GM12878 (cell line): ENCODE measurements at regions not wholly inside any gene's neighbourhood (a gene's known extent, or its start where the extent isn't known, plus 50 kb on each side); places are given as distances from the start of the nearest gene placed in this dataset.

Experiments
- ATAC-seq: fragments of 200-7000 bp; cut with Tn5 transposase; 3 replicates; pipeline ENCODE4 v1.9.1; 2020; ENCODE audit warnings: mild to moderate bottlenecking, moderate library complexity
- BruUV-seq: library from RNA; stranded (reverse); fragments of 400-500 nt; replicated peaks from 2 replicates; lab custom pipeline; 2021; lab: Mats Ljungman, UMichigan
- CTCF ChIA-PET: fragments of 300-600 bp; sonication (Branson Sonifier 250); formaldehyde crosslinking; extraction: SDS; loops from one replicate; lab custom pipeline; 2021; ENCODE audit warnings: inconsistent platforms; lab: Yijun Ruan, JAX
- POLR2A ChIA-PET: fragments of 350-600 bp; formaldehyde crosslinking; extraction: SDS; loops from one replicate; lab custom pipeline; 2021; ENCODE audit warnings: inconsistent platforms; lab: Charles Lee
- RAD21 ChIA-PET: fragments of 300-600 bp; sonication (Branson Sonifier 250); formaldehyde crosslinking; loops from one replicate; lab custom pipeline; 2023; ENCODE audit warnings: antibody characterized with exemption; ENCODE audit not compliant: unreplicated experiment; lab: Charles Lee
- SMC1A ChIA-PET: fragments of 300-600 bp; sonication (Branson Sonifier 250); formaldehyde crosslinking; loops from one replicate; lab custom pipeline; 2023; ENCODE audit not compliant: unreplicated experiment, uncharacterized antibody; lab: Charles Lee
- DNase-seq: peaks from one replicate; pipeline ENCODE4 v3.0.0-alpha.2; 2011; ENCODE audit warnings: low read depth, low spot score
- FAIRE-seq: peaks from 3 replicates; lab custom pipeline; 2011; peaks lifted over from hg19 to GRCh38; lab: Jason Lieb, UNC
- H2AFZ ChIP-seq: 2 replicates; pipeline ENCODE4 v1.6.0; 2011; ENCODE audit warnings: low read depth, low read length, control low read depth; ENCODE audit not compliant: control insufficient read depth
- H3K27ac ChIP-seq: 2 replicates; pipeline ENCODE4 v1.5.1; 2011; ENCODE audit warnings: control low read depth; ENCODE audit not compliant: control insufficient read depth, insufficient read depth
- H3K27me3 ChIP-seq, 2 experiments: replicated peaks in 1 of 2; 2 replicates each; pipeline versions ENCODE4 v1.6.0 to v1.6.1; 2011; ENCODE audit warnings: low read length in 1 of 2; ENCODE audit not compliant: control insufficient read depth in 2 of 2, insufficient read depth in 2 of 2
- H3K36me3 ChIP-seq, 2 experiments: 2 replicates each; pipeline ENCODE4 v1.5.1; 2011; ENCODE audit warnings: low read length in 1 of 2; ENCODE audit not compliant: control insufficient read depth in 2 of 2, insufficient read depth in 2 of 2
- H3K4me1 ChIP-seq: 2 replicates; pipeline ENCODE4 v1.6.1; 2011; ENCODE audit warnings: mild to moderate bottlenecking, low read length, moderate library complexity, mixed read lengths; ENCODE audit not compliant: control insufficient read depth, insufficient read depth
- H3K4me2 ChIP-seq: 2 replicates; pipeline ENCODE4 v1.6.0; 2011; ENCODE audit warnings: control low read depth; ENCODE audit not compliant: control insufficient read depth, insufficient read depth
- H3K4me3 ChIP-seq: fragments of 200-600 bp; sonication (generic); 2 replicates; pipeline ENCODE4 v1.5.1; 2016
- H3K79me2 ChIP-seq: 2 replicates; pipeline ENCODE4 v1.6.0; 2011; ENCODE audit warnings: low read length; ENCODE audit not compliant: control insufficient read depth, insufficient read depth
- H3K9ac ChIP-seq: 2 replicates; pipeline ENCODE4 v1.8.0; 2011; ENCODE audit warnings: low read length, control low read depth, mixed read lengths; ENCODE audit not compliant: control insufficient read depth, insufficient read depth
- H3K9me3 ChIP-seq: replicated peaks from 3 replicates; pipeline ENCODE4 v1.5.1; 2011; ENCODE audit warnings: mild to moderate bottlenecking, low read length; ENCODE audit not compliant: control insufficient read depth, insufficient read depth
- H4K20me1 ChIP-seq: 2 replicates; pipeline ENCODE4 v1.6.0; 2011; ENCODE audit not compliant: control insufficient read depth, insufficient read depth
- FOS ChIP-seq: IDR thresholded peaks from 3 replicates; pipeline ENCODE4 v1.6.1; 2011; ENCODE audit warnings: borderline replicate concordance; ENCODE audit not compliant: insufficient read length; ENCODE audit errors: extremely low read depth
- MLLT1 ChIP-seq: fragments of 450-650 bp; IDR thresholded peaks from 2 replicates; pipeline ENCODE4 v1.6.1; 2016; ENCODE audit warnings: mild to moderate bottlenecking
- NBN ChIP-seq: fragments of 450-650 bp; IDR thresholded peaks from 2 replicates; pipeline ENCODE4 v1.6.1; 2016
- NFXL1 ChIP-seq: fragments of 450-650 bp; IDR thresholded peaks from 2 replicates; pipeline ENCODE4 v1.6.1; 2017; ENCODE audit warnings: antibody characterized with exemption, mild to moderate bottlenecking, borderline replicate concordance
- NFYA ChIP-seq: IDR thresholded peaks from 2 replicates; pipeline ENCODE4 v1.6.1; 2011; ENCODE audit warnings: low read depth, mild to moderate bottlenecking, low read length, improper control_type of control experiment, borderline replicate concordance
- RAD51 ChIP-seq: fragments of 450-650 bp; IDR thresholded peaks from 2 replicates; pipeline ENCODE4 v1.6.1; 2016; ENCODE audit warnings: moderate library complexity, mild to moderate bottlenecking, inconsistent platforms
- SMAD5 ChIP-seq: IDR thresholded peaks from 2 replicates; pipeline ENCODE4 v1.6.1; 2016; ENCODE audit warnings: antibody characterized with exemption, low read depth
- SP1 ChIP-seq: IDR thresholded peaks from one replicate; pipeline ENCODE4 v1.6.1; 2011; ENCODE audit warnings: low read depth, low read length
- TBL1XR1 ChIP-seq: IDR thresholded peaks from 2 replicates; pipeline ENCODE4 v1.6.1; 2012; ENCODE audit warnings: low read depth, low read length, improper control_type of control experiment
- ZZZ3 ChIP-seq: IDR thresholded peaks from 2 replicates; pipeline ENCODE4 v1.6.1; 2011; ENCODE audit warnings: low read depth; ENCODE audit not compliant: control insufficient read depth, insufficient read length
- WGBS: methylation state at CpG from one replicate; pipeline ENCODE4 v1.1.6; 2016; ENCODE audit warnings: low lambda C conversion rate; ENCODE audit not compliant: insufficient replicate concordance, insufficient coverage; ENCODE audit errors: missing lambda C conversion rate; 5-methylcytosine and 5-hydroxymethylcytosine counted together
- in situ Hi-C: fragments of 300-500 bp; cut with MboI; formaldehyde crosslinking; loops from 9 replicates; pipeline ENCODE4 v1.14.3; 2018; ENCODE audit warnings: mixed read lengths
- intact Hi-C: fragments of 100-400 bp; cut with micrococcal nuclease; formaldehyde crosslinking; loops from one replicate; pipeline ENCODE4 v1.14.2; 2022; ENCODE audit not compliant: unreplicated experiment

- no peaks in the 10 kb centered on the region; a peak in 1 of 4 replicates for H3K36me3 ChIP-seq
- intact Hi-C loops (loop anchor here (10.0 kb wide), 3 partner anchors 285 to 975 kb away; no protein-coding TSS in a partner anchor), in situ Hi-C loops (loop anchor here (10.0 kb wide), 1 partner anchor 695 kb away; no protein-coding TSS in a partner anchor)
- ChIA-PET POLR2A (no interaction called here), SMC1A (interaction anchor here (0.7 kb wide), 1 partner anchor 62 kb away, joined by 3 read pairs; no protein-coding TSS in a partner anchor), RAD21 (no interaction called here), CTCF (no interaction called here)
- H3K9me3 ChIP-seq = no peaks in the 10 kb centered on the region
- H3K4me3 ChIP-seq = no peak overlapping the region
- TF ChIP-seq SMAD5 (no peak), FOS (no peak), MLLT1 (no peak), TBL1XR1 (no peak), RAD51 (no peak), NFXL1 (no peak), SP1 (no peak), ZZZ3 (no peak), NBN (no peak), NFYA (no peak)
- H2AFZ ChIP-seq = no peak overlapping the region
- BruUV-seq = no TSS peak
- H3K9ac ChIP-seq = no peak overlapping the region
- H3K27me3 ChIP-seq = peaks cover 0 to 6% of the 10 kb centered on the region in 2 experiments; a peak in 3 of 4 replicates
- H3K4me2 ChIP-seq = no peak overlapping the region
- DNase-seq = no peak
- no peak for ATAC-seq
- H3K4me1 ChIP-seq = no peaks in the 10 kb centered on the region
- no peaks in the 10 kb centered on the region for H3K79me2 ChIP-seq
- no peak for FAIRE-seq
- 22% methylated on average over 5 of the region's 5 CpGs for WGBS
- H3K27ac ChIP-seq = no peak overlapping the region
- no peaks in the 10 kb centered on the region for H4K20me1 ChIP-seq
These were observed 317.9 kb downstream of the ZSWIM6 start for GRCh38 chr5:61649971-61650370.
